ENCODE measurements at regions not wholly inside any gene's neighbourhood (a gene's known extent, or its start where the extent isn't known, plus 50 kb on each side); places are given as distances from the start of the nearest gene placed in this dataset.

DNA sequence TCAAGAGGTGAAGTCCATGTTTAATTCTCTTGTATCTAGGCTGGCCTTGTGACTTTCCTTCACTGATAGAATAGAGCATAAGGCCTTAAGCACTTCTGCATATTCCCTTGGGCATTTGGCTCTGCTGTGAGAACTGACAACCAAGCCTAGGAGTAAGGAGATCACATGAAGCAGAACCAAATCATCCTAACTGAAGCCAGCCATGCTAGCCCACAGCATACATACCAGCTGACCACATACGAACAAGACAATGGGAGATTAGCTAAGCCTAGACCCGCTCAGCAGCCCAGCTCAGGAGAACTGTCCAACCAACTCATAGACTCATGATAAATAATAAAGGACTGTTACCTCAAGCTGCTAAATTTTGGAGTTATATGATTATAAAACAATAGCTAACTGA is 114.6 kb upstream of the NEK7 start (continued):
- no peak for TF ChIP-seq POLR2B (IDR thresholded peaks at IDR 0.05; ENCODE audit: low read depth, partially characterized antibody)
- TF ChIP-seq, protein P1, sequence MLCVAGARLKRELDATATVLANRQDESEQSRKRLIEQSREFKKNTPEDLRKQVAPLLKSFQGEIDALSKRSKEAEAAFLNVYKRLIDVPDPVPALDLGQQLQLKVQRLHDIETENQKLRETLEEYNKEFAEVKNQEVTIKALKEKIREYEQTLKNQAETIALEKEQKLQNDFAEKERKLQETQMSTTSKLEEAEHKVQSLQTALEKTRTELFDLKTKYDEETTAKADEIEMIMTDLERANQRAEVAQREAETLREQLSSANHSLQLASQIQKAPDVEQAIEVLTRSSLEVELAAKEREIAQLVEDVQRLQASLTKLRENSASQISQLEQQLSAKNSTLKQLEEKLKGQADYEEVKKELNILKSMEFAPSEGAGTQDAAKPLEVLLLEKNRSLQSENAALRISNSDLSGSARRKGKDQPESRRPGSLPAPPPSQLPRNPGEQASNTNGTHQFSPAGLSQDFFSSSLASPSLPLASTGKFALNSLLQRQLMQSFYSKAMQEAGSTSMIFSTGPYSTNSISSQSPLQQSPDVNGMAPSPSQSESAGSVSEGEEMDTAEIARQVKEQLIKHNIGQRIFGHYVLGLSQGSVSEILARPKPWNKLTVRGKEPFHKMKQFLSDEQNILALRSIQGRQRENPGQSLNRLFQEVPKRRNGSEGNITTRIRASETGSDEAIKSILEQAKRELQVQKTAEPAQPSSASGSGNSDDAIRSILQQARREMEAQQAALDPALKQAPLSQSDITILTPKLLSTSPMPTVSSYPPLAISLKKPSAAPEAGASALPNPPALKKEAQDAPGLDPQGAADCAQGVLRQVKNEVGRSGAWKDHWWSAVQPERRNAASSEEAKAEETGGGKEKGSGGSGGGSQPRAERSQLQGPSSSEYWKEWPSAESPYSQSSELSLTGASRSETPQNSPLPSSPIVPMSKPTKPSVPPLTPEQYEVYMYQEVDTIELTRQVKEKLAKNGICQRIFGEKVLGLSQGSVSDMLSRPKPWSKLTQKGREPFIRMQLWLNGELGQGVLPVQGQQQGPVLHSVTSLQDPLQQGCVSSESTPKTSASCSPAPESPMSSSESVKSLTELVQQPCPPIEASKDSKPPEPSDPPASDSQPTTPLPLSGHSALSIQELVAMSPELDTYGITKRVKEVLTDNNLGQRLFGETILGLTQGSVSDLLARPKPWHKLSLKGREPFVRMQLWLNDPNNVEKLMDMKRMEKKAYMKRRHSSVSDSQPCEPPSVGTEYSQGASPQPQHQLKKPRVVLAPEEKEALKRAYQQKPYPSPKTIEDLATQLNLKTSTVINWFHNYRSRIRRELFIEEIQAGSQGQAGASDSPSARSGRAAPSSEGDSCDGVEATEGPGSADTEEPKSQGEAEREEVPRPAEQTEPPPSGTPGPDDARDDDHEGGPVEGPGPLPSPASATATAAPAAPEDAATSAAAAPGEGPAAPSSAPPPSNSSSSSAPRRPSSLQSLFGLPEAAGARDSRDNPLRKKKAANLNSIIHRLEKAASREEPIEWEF (CRISPR knock-in tag; IDR thresholded peaks at IDR 0.05) = no peak

DNA sequence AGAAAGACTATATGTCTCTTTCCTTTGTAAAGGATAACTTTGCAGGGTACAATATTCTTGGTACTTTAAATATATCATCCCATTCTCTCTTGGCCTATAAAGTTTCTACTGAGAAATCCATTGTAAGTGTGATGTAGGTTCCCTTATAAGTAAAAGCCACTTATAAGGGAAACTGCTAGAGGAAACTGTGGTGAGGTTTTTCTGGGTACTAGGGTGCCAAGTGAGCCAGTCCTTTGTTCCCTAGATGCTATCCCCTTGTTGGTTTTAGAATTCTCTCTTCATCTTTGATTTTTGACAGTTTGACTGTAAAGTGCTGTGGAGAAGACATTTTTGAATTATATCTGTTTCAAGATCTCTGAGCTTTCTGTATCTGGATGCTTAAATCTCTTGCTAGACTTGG is 108.9 kb upstream of the NEK7 start:
- Histone ChIP-seq H2AFZ (ENCODE audit: low read depth, low read length) (no peak overlapping the region), H3K4me3 (no peak overlapping the region), H3K9ac (ENCODE audit: insufficient read depth in 1 of 2, low read depth in 2 of 2, low read length in 2 of 2) (no peak overlapping the region), H3K4me2 (ENCODE audit: insufficient read depth, low read length) (no peak overlapping the region), H3K4me1 (replicated peaks in 1 of 2; ENCODE audit: control insufficient read depth in 2 of 2, insufficient read depth in 2 of 2, low read length in 2 of 2) (no peaks in the 10 kb centered on the region), H3K9me1 (ENCODE audit: control insufficient read depth, insufficient read depth, low read length) (no peaks in the 10 kb centered on the region), H4K20me1 (replicated peaks; ENCODE audit: control insufficient read depth, insufficient read depth, low read length) (no peaks in the 10 kb centered on the region), H3K36me3 (ENCODE audit: control insufficient read depth, insufficient read depth, low read length) (no peaks in the 10 kb centered on the region), H3K79me2 (ENCODE audit: control insufficient read depth, insufficient read depth, low read length) (no peaks in the 10 kb centered on the region), H3K27ac (ENCODE audit: extremely low read depth, low read depth, low read length) (no peak overlapping the region), H3K9me3 (replicated peaks; ENCODE audit: control insufficient read depth, insufficient read depth, low read depth, low read length) (no peaks in the 10 kb centered on the region), H3K27me3 (ENCODE audit: control insufficient read depth in 2 of 2, insufficient read depth in 2 of 2, low read length in 2 of 2) (no peaks in the 10 kb centered on the region)
- ATAC-seq (no peak), FAIRE-seq (no peak), DNase-seq (ENCODE audit: extremely low read depth in 1 of 4, low spot score in 3 of 4) (no peak)
- intact Hi-C loops (cut with micrococcal nuclease) (no loop called here), in situ Hi-C loops (cut with MboI) (no loop called here)
- POLR2A ChIA-PET = no interaction called here
- BruUV-seq (replicated peaks) = no TSS peak
- TF ChIP-seq, protein P2, sequence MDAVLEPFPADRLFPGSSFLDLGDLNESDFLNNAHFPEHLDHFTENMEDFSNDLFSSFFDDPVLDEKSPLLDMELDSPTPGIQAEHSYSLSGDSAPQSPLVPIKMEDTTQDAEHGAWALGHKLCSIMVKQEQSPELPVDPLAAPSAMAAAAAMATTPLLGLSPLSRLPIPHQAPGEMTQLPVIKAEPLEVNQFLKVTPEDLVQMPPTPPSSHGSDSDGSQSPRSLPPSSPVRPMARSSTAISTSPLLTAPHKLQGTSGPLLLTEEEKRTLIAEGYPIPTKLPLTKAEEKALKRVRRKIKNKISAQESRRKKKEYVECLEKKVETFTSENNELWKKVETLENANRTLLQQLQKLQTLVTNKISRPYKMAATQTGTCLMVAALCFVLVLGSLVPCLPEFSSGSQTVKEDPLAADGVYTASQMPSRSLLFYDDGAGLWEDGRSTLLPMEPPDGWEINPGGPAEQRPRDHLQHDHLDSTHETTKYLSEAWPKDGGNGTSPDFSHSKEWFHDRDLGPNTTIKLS (IDR thresholded peaks at IDR 0.05; ENCODE audit: borderline replicate concordance, low read depth) = no peak
- TF ChIP-seq ZNF12 (CRISPR knock-in tag; IDR thresholded peaks at IDR 0.05) = no peak
- TF ChIP-seq SMARCC2 (IDR thresholded peaks at IDR 0.05; ENCODE audit: low read depth) = no peak
- CTCF ChIA-PET (ENCODE audit: low intra/inter-chr PET ratio) = no interaction called here

Data from K562 (cell line).